ENCODE measurements at regions not wholly inside any gene's neighbourhood (a gene's known extent, or its start where the extent isn't known, plus 50 kb on each side); places are given as distances from the start of the nearest gene placed in this dataset.

DNA sequence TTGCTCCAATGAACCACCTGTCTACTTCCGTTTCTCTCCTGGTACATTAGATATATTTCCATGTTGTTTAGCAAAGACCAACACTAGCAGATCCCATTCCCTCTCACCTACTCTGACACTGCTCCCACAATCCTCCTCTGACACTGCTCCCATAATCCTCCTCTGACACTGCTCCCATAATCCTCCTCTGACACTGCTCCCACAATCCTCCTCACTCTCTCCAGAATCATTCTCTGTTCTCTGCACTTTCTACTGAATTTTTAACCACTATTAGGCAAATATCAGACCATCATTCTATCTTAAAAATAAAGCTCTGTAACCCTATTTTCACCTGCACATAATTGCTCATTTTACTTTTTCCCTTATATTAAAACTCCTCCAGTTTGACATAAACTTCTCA, 578.5 kb upstream of the PCDH20 start:
- TF ChIP-seq EZH2phosphoT487 (IDR thresholded peaks at IDR 0.05; ENCODE audit: borderline replicate concordance, low read length), result no peak
- TF ChIP-seq, protein P1, sequence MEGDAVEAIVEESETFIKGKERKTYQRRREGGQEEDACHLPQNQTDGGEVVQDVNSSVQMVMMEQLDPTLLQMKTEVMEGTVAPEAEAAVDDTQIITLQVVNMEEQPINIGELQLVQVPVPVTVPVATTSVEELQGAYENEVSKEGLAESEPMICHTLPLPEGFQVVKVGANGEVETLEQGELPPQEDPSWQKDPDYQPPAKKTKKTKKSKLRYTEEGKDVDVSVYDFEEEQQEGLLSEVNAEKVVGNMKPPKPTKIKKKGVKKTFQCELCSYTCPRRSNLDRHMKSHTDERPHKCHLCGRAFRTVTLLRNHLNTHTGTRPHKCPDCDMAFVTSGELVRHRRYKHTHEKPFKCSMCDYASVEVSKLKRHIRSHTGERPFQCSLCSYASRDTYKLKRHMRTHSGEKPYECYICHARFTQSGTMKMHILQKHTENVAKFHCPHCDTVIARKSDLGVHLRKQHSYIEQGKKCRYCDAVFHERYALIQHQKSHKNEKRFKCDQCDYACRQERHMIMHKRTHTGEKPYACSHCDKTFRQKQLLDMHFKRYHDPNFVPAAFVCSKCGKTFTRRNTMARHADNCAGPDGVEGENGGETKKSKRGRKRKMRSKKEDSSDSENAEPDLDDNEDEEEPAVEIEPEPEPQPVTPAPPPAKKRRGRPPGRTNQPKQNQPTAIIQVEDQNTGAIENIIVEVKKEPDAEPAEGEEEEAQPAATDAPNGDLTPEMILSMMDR (IDR thresholded peaks at IDR 0.05; ENCODE audit: low read depth, low read length, poor library complexity, severe bottlenecking), result no peak
